ENCODE measurements at regions not wholly inside any gene's neighbourhood (a gene's known extent, or its start where the extent isn't known, plus 50 kb on each side); places are given as distances from the start of the nearest gene placed in this dataset.

- Histone ChIP-seq H3K4me3 (ENCODE audit: low read depth in 1 of 2, low read length in 1 of 2) (no peak overlapping the region), H3K27ac (peak overlapping the region; percentile 45), H3K36me3 (no peaks in the 10 kb centered on the region), H3K27me3 (no peaks in the 10 kb centered on the region), H3K4me1 (ENCODE audit: control insufficient read depth in 1 of 2, insufficient read depth in 1 of 2, low read depth in 1 of 2, low read length in 1 of 2) (peaks cover 17 to 26% of the 10 kb centered on the region in 2 experiments), H3K9me3 (no peaks in the 10 kb centered on the region)
- no peak for TF ChIP-seq CTCF (IDR thresholded peaks at IDR 0.05)
These were observed 235.2 kb upstream of the AMIGO2 start for GRCh38 chr12:47314996-47315395.

- TF ChIP-seq CTCF (IDR thresholded peaks at IDR 0.05), result no peak
- H3K4me3 ChIP-seq (ENCODE audit: low read depth in 1 of 2, low read length in 1 of 2), result no peak overlapping the region
- H3K9me3 ChIP-seq, result no peaks in the 10 kb centered on the region
- H3K27me3 ChIP-seq, result no peaks in the 10 kb centered on the region
- H3K27ac ChIP-seq, result peak overlapping the region; percentile 14
- no peaks in the 10 kb centered on the region for H3K36me3 ChIP-seq
- H3K4me1 ChIP-seq (ENCODE audit: control insufficient read depth in 1 of 2, insufficient read depth in 1 of 2, low read depth in 1 of 2, low read length in 1 of 2), result peaks cover 17 to 26% of the 10 kb centered on the region in 2 experiments
These were observed 233.2 kb upstream of the AMIGO2 start for GRCh38 chr12:47312808-47313426.

GRCh38 chr12:47312147-47312546 lies 232.4 kb upstream of the AMIGO2 start:
- Histone ChIP-seq H3K27me3 (peaks cover 6% of the 10 kb centered on the region), H3K4me3 (ENCODE audit: low read depth in 1 of 2, low read length in 1 of 2) (no peak overlapping the region), H3K36me3 (no peaks in the 10 kb centered on the region), H3K4me1 (ENCODE audit: control insufficient read depth in 1 of 2, insufficient read depth in 1 of 2, low read depth in 1 of 2, low read length in 1 of 2) (peaks cover 19 to 25% of the 10 kb centered on the region in 2 experiments), H3K9me3 (no peaks in the 10 kb centered on the region), H3K27ac (peak overlapping the region; percentile 14)
- no peak for TF ChIP-seq CTCF (IDR thresholded peaks at IDR 0.05)

GRCh38 chr12:47311568-47311967 lies 231.8 kb upstream of the AMIGO2 start:
- no peaks in the 10 kb centered on the region for H3K9me3 ChIP-seq
- peaks cover 17 to 24% of the 10 kb centered on the region in 2 experiments for H3K4me1 ChIP-seq (ENCODE audit: control insufficient read depth in 1 of 2, insufficient read depth in 1 of 2, low read depth in 1 of 2, low read length in 1 of 2)
- TF ChIP-seq CTCF (IDR thresholded peaks at IDR 0.05), result no peak
- no peak overlapping the region for H3K4me3 ChIP-seq (ENCODE audit: low read depth in 1 of 2, low read length in 1 of 2)
- peaks cover 12% of the 10 kb centered on the region for H3K27me3 ChIP-seq
- no peaks in the 10 kb centered on the region for H3K36me3 ChIP-seq
- H3K27ac ChIP-seq, result no peak overlapping the region

- Histone ChIP-seq H3K4me1 (ENCODE audit: control insufficient read depth in 1 of 2, insufficient read depth in 1 of 2, low read depth in 1 of 2, low read length in 1 of 2) (peaks cover 16 to 22% of the 10 kb centered on the region in 2 experiments), H3K4me3 (ENCODE audit: low read depth in 1 of 2, low read length in 1 of 2) (no peak overlapping the region), H3K27me3 (peaks cover 18% of the 10 kb centered on the region), H3K27ac (no peak overlapping the region), H3K9me3 (no peaks in the 10 kb centered on the region), H3K36me3 (no peaks in the 10 kb centered on the region)
- TF ChIP-seq CTCF (IDR thresholded peaks at IDR 0.05), result no peak
These were observed 231.3 kb upstream of the AMIGO2 start for GRCh38 chr12:47311010-47311409.

All from neutrophil (primary cell).